D721Med (cell line): ENCODE measurements at regions not wholly inside any gene's neighbourhood (a gene's known extent, or its start where the extent isn't known, plus 50 kb on each side); places are given as distances from the start of the nearest gene placed in this dataset.

Experiments
- DNase-seq: peaks from one replicate; pipeline ENCODE4 v3.0.0; 2011; ENCODE audit warnings: low spot score; ENCODE audit not compliant: insufficient read length
- FAIRE-seq: peaks from 2 replicates; lab custom pipeline; 2011; peaks lifted over from hg19 to GRCh38; lab: Jason Lieb, UNC
- TF ChIP-seq, protein P1 (sequence below): IDR thresholded peaks from 2 replicates; pipeline ENCODE4 v1.5.1; 2012; ENCODE audit warnings: mild to moderate bottlenecking, control low read depth; ENCODE audit not compliant: insufficient read depth; ENCODE audit errors: missing control alignments

- FAIRE-seq (peak; percentile 11), DNase-seq (no peak)
- TF ChIP-seq, protein P1, sequence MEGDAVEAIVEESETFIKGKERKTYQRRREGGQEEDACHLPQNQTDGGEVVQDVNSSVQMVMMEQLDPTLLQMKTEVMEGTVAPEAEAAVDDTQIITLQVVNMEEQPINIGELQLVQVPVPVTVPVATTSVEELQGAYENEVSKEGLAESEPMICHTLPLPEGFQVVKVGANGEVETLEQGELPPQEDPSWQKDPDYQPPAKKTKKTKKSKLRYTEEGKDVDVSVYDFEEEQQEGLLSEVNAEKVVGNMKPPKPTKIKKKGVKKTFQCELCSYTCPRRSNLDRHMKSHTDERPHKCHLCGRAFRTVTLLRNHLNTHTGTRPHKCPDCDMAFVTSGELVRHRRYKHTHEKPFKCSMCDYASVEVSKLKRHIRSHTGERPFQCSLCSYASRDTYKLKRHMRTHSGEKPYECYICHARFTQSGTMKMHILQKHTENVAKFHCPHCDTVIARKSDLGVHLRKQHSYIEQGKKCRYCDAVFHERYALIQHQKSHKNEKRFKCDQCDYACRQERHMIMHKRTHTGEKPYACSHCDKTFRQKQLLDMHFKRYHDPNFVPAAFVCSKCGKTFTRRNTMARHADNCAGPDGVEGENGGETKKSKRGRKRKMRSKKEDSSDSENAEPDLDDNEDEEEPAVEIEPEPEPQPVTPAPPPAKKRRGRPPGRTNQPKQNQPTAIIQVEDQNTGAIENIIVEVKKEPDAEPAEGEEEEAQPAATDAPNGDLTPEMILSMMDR = no peak
These were observed 268.6 kb upstream of the RGS18 start for GRCh38 chr1:191889623-191890003.

GRCh38 chr1:191890433-191891088, 267.7 kb upstream of the RGS18 start:
- no peak for FAIRE-seq
- TF ChIP-seq, protein P1 = no peak
- no peak for DNase-seq

DNA sequence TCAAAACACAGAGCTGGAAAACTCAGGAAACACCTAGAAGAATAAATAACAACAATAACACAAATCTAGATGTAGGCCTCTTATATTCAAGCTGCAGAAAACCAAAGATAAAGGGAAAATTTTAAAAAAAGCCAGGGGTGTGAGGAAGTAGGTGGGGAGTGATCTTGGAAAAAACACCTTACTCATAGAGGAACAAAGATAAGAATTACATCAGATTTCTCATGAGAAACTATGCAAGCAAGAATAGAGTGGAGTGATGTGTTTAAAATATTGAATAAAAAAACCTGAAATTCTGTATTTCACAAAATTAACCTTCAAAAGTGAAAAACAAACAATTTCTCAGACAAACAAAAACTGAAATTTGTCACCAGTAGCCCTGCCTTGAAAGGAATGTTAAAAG, 265.5 kb upstream of the RGS18 start:
- TF ChIP-seq, protein P1 = no peak
- DNase-seq = no peak
- FAIRE-seq = peak; percentile 80

- TF ChIP-seq, protein P1 = no peak
- FAIRE-seq = no peak
- DNase-seq = no peak
These were observed 263.2 kb upstream of the RGS18 start for GRCh38 chr1:191895049-191895448.

- DNase-seq (no peak), FAIRE-seq (no peak)
- TF ChIP-seq, protein P1 = no peak
These were observed 262.7 kb upstream of the RGS18 start for GRCh38 chr1:191895462-191896058.

DNA sequence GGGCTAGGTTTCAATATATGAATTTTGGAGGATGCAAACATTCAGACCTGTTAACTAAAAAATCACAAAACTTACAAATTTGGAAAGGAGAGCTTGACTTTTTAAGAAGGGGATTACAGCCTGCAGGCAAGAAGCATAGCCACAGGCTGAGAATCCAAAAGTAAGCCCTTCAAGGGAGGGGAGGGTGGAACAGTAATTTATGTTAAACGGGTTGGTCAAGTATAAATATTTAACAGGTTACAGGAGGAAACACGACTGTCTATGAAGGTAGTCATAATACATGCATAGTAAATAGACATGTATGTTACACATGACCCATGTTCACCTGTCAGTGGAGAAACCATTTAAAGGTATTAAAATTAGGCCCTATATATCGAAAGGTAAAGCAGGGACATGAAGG, 261.1 kb upstream of the RGS18 start:
- TF ChIP-seq, protein P1 = no peak
- FAIRE-seq = no peak
- no peak for DNase-seq

- DNase-seq = no peak
- TF ChIP-seq, protein P1 = no peak
These were observed 256.6 kb upstream of the RGS18 start for GRCh38 chr1:191901651-191902050.

More at GRCh38 chr1:191901651-191902050, 256.6 kb upstream of the RGS18 start:
- FAIRE-seq = no peak
